ENCODE measurements at regions not wholly inside any gene's neighbourhood (a gene's known extent, or its start where the extent isn't known, plus 50 kb on each side); places are given as distances from the start of the nearest gene placed in this dataset.

- DNase-seq = no peak
Observed at GRCh38 chr3:28109829-28110228, 131.6 kb upstream of the CMC1 start.

- DNase-seq = no peak
Observed at GRCh38 chr3:28110869-28111268, 130.6 kb upstream of the CMC1 start.

GRCh38 chr3:28114893-28115292 lies 126.5 kb upstream of the CMC1 start:
- no peak for DNase-seq

GRCh38 chr3:28115316-28115715 lies 126.1 kb upstream of the CMC1 start:
- DNase-seq = no peak

- no peak for DNase-seq
Observed at GRCh38 chr3:28117598-28117997, 123.8 kb upstream of the CMC1 start.

- no peak for DNase-seq
Observed at GRCh38 chr3:28118087-28118486, 123.3 kb upstream of the CMC1 start.

GRCh38 chr3:28122227-28122626 lies 119.2 kb upstream of the CMC1 start:
- no peak for DNase-seq

- no peak for DNase-seq
Observed at GRCh38 chr3:28124882-28125281, 116.5 kb upstream of the CMC1 start.

GRCh38 chr3:28125342-28125741 lies 116.1 kb upstream of the CMC1 start:
- DNase-seq = no peak

- DNase-seq = no peak
Observed at GRCh38 chr3:28130836-28131235, 110.6 kb upstream of the CMC1 start.

- DNase-seq = no peak
Observed at GRCh38 chr3:28132941-28133340, 108.5 kb upstream of the CMC1 start.

GRCh38 chr3:28134198-28134597 lies 107.2 kb upstream of the CMC1 start:
- no peak for DNase-seq

GRCh38 chr3:28134792-28135375 lies 106.5 kb upstream of the CMC1 start:
- no peak for DNase-seq

- DNase-seq = no peak
Observed at GRCh38 chr3:28136607-28137216, 104.7 kb upstream of the CMC1 start.

- DNase-seq = no peak
Observed at GRCh38 chr3:28138043-28138610, 103.3 kb upstream of the CMC1 start.

GRCh38 chr3:28139288-28139687 lies 102.1 kb upstream of the CMC1 start:
- DNase-seq = no peak

- no peak for DNase-seq
Observed at GRCh38 chr3:28139967-28140634, 101.3 kb upstream of the CMC1 start.

GRCh38 chr3:28140664-28141063 lies 100.8 kb upstream of the CMC1 start:
- no peak for DNase-seq

- no peak for DNase-seq
Observed at GRCh38 chr3:28149960-28150359, 91.5 kb upstream of the CMC1 start.

GRCh38 chr3:28150465-28151206 lies 90.8 kb upstream of the CMC1 start:
- DNase-seq = no peak

- no peak for DNase-seq
Observed at GRCh38 chr3:28151207-28151550, 90.2 kb upstream of the CMC1 start.

GRCh38 chr3:28151608-28152228 lies 89.7 kb upstream of the CMC1 start:
- DNase-seq = no peak

- DNase-seq = no peak
Observed at GRCh38 chr3:28155631-28156030, 85.8 kb upstream of the CMC1 start.

Data from activated T-cell treated with anti-CD3 and anti-CD28 coated beads, Interleukin-2, amount 50 U/mL, for 48 hours (primary cell).